Stimulated activated CD8-positive, alpha-beta memory T cell treated with anti-CD3 and anti-CD28 coated beads, Interleukin-7, amount 100 ng/mL, for 1 hour (primary cell): ENCODE measurements at regions not wholly inside any gene's neighbourhood (a gene's known extent, or its start where the extent isn't known, plus 50 kb on each side); places are given as distances from the start of the nearest gene placed in this dataset.

Experiments
- DNase-seq, 2 donors: peaks; one replicate each; pipeline ENCODE4 v3.0.0-alpha.2; 2020; ENCODE audit warnings: low read depth in 2 of 2

DNA sequence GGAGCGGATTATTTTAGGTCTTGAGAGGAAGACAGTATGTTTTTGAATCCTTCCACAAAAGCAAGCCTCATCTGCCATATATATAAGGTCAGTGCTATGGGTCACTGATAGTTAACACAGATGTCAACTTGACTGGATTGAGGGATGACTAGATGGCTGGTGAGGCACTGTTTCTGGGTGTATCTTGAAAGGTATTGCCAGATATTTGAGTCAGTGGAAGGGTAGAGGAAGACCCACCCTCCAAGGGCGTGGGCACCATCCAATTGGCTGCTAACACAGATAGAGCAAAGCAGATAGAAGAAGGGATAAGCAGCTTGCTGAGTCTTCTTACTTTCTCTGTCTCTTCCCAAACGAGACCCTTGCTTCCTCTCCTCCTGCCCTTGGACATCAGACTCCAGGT is 185.0 kb upstream of the BTG1 start:
- no peak for DNase-seq

DNA sequence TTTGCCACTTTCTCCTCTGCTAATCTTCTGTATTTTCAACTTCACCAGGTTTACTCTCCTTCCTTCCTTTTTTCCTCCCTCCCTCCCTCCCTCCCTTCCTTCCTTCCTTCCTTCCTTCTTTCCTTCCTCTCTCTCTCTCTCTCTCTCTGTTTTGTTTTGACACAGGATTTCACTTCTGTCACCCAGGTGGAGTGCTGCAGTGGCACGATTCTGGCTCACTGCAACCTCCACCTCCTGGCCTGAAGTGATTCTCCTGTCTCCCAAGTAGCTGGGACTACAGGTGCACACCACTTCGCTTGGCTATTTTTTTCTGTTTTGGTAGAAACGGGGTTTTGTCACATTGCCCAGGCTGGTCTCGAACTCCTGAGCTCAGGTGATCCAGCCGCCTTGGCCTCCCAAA is 181.2 kb upstream of the BTG1 start:
- DNase-seq, result no peak

DNA sequence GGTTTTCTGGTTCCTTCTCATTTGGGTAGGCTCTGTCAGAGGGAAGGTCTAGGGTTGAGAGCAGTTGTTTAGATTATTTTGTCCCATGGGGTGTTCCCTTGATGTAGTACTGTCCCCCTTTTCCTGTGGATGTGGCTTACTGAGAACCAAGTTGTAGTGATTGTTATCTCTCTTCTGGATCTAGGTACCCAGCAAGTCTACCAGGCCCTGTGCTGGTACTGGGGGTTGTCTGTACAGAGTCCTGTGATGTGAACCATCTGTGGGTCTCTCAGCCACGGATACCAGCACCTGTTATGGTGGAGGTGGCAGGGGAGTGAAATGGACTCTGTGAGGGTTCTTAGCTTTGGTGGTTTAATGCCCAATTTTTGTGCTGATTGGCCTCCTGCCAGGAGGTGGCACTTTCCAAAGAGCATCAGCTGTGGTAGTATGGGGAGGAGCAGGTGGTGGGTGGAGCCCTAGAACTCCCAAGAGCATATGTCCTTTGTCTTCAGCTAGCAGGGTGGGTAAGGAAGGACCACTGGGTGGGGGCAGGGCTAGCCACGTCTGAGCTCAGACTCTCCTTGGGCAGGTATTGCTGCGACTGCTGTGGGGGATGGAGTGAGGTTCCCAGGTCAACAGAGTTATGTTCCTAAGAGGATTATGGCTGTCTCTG is 179.3 kb upstream of the BTG1 start:
- DNase-seq, result no peak

DNA sequence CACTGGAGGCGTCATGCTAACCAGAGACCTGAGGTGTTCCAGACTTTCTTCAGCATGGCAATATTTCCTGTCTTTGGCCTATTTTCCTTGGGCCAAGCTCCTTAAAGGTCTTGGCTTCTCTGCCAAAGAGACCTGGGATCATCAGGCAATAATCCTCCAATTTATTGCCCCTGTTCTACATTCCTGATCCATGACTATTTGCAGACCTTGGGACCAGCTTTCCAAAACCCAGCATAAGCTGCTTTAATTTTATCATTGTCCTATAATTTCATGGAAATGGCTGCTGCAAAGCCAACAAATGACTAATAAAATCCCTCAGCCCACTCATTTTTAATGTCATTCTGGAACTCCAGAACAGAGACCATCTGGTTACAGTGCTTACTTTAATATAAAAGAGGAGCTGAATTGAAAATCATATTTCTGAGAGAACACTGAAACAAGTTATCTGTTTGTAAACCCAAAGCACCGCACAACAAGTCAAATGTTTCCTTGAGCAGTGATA is 166.9 kb upstream of the BTG1 start:
- no peak for DNase-seq

DNA sequence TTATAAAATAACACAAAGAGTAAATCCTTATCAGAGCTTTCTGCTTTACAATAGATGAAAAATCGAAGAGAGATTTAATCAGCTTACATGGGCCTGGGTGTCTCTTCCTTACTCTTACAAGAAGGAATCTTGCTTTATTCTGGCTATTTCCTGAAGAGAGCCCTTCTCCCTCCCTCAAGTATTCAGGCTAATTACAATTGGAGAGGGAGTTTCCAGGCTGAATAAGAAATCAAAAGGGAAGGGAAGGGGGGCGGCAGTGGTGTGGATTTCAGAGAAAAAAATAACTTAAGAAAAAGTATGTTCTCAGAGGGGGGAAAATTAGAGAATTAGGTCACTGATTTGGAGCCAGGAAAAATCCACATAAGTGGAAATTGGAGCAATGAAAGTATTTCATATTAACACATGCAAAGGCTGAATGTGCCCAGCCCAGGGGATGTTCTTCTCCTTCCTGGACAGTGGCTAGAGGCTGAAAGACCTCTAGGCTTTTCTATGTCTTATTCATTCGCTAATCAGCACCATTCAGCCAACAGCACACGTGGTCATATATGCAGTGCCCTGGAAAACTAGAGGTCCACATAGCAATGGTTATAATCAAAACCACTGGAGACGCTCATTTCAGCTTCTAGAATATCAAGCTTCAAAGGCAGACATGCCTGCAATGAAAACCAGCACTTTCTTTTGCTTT is 158.9 kb upstream of the BTG1 start:
- no peak for DNase-seq

DNA sequence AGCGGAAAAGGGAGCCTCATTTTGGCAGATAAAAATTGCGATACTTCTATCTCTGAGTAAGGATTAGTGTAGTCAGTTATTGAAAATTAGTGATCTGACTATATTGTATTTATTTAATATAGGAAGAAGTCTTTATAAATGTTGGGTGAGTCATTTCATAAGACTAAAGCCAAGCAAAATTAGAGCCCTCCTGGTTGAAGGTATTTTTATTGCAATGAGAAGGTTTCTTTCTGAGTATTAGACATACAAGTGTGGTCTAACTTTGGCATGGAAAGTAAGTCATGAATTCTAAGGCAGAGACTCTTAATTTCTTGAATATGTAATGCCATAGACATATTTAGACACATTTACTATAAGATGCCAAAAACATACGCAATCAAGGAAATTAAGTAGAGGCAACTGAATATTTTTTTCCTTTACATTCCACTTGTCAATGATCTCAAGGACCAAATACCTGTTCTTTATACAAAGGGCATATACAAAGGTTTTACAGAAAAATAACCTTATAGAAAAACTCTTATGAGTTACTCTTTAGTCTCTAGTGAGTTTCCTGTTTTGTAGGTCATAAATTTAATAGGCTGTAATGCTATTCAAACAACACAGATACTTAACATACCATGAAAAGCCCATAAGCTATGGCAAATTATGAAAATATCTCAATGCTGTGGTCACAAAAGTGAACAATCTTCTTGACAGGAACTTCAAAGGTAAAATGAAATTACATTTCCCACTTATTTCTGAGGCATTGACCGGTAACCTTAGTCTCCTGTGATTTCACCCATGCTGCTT is 156.6 kb upstream of the BTG1 start:
- DNase-seq, result no peak

DNA sequence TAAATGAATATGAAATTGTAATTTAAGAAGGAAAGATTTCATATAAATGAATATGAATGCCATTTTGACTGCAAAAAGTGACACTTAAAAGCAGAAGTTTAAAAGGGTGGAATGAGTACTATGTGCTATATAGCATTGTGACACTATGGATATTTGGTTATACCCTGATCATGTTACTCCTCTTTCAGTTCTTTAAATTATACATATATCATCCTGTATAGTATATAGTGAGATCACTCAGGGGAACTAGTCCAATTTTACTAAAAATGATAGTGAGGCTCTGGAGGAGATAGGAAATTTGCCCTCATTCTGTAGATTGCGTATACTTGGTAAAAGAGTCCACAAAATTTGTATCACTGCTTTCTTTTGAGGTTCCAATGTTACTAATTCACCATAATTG is 155.7 kb upstream of the BTG1 start:
- DNase-seq, result no peak

DNA sequence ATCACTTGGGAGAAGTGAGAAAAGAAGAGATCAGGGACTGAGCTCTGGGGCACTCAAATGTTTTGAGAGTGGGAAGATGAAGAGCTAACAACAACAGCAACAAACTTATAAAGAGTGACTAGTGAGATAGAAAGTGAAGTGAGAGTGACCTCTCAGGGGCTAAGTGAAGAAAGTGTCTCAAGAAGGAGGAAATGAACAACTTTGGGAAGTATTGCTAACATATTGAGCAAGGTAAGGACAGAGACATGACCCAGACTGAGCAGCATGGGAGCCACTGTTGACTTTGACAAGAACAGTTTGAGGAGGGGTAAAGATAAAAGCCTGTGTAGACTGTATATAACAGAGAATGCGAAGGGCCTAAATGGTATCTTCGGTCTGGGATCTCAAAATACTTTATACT is 155.1 kb upstream of the BTG1 start:
- DNase-seq, result no peak

DNA sequence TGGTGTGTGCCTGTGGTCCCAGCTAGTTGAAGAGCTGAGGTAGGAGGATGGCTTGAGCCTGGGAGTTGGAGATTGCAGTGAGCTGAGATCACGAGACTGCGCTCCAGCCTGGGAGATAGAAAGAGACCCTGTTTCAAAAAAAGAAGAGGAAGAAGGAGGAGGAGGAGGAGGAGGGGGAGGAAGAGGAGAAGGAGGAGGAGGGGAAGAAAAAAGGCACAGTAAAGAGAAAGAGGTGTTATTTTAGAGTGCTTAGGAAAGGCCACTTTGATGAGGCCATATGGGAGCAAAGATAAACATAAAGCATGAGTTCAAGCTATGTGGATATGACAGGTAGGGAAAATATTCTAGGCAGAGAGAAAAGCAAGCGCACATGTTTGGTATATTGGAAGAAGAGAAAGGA is 154.1 kb upstream of the BTG1 start:
- DNase-seq, result no peak

DNA sequence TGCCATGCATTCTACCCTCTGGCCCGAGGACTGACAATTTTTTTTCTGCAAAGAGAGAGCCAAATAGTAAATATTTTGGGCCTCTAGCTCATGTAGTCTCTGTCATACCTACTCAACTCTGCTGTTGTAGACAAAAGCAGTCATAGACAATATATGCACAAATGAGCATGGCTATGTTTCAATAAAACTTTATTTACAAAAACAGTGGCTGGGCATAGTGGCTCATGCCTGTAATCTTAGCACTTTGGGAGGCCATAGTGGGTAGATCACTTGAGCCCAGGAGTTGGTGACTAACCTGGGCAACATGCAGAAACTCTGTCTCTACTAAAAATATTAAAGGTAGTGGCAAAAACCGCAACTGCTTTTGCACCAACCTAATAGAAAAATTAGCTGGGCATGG is 153.7 kb upstream of the BTG1 start:
- no peak for DNase-seq

DNA sequence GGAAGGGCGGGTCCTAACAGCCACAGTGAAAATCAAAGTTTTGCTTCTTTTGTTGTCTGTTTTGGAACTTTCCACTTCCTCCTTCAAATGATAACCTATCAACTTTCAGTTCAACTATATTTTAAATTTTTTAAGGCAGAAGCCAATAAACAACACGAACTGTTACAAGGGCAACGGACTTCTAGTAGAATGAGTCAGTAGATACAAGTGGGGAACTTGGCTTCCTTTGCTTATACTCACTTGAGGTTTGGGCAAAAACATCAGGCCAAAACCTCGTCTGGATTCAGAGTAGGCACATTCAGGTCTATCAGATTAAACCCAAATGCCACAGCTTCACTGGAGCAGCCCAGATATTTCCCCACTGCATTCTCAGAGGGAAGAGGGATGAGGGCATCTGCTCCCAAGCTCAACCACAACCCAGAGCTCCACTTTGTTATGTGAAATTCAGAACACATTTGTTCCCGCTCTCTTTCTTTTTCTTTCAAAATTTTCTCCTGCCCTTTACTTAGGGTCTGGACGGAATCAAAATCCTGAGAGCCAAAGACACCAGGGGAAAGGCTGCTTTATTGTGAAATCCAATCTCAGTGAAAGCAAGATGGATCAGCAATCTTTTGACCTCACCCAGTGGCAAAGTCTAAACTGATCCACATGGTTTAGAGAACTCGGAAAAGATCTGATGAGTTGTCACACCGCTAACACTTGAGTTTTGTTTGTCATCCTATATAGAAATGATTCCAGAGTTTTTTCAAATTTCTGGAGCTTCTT is 152.5 kb upstream of the BTG1 start:
- DNase-seq, result no peak

DNA sequence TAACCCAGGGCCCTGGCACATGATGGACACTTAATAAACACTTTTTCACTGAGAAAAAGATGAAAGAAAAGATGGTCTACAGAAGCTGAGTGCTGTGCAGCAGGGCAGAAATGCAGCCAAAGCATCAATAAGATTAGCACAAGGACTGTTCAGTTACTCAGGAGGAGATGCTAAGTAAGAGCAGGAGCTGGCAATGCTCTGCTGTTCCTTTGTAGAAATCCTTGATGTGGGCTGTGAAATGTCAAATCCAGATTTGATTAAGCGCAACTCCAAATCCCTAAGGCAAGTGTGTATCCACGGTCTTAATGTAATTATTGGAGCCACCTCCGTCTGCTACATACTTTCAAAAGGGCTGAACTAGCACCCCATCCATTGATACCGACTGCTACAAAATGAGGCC is 151.8 kb upstream of the BTG1 start:
- no peak for DNase-seq

DNA sequence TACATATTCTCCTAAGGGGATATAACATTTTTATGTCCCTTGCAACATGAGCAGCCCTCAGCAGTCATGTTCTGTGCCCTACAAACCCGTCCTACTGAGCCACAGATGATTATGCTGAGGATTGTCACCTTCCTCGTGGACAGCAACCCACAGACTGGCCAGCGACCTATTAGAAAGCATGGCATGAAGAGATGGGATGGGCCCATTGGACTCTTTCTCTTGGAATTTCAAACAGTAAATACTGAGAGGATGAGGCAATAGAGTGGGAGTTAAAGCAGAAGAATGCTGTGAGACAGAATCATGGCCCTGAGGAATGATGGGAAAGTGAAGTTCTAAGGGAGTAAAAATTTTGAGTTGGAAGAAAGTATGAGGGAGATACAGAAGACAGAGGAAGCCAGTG is 149.9 kb upstream of the BTG1 start:
- DNase-seq, result no peak

DNA sequence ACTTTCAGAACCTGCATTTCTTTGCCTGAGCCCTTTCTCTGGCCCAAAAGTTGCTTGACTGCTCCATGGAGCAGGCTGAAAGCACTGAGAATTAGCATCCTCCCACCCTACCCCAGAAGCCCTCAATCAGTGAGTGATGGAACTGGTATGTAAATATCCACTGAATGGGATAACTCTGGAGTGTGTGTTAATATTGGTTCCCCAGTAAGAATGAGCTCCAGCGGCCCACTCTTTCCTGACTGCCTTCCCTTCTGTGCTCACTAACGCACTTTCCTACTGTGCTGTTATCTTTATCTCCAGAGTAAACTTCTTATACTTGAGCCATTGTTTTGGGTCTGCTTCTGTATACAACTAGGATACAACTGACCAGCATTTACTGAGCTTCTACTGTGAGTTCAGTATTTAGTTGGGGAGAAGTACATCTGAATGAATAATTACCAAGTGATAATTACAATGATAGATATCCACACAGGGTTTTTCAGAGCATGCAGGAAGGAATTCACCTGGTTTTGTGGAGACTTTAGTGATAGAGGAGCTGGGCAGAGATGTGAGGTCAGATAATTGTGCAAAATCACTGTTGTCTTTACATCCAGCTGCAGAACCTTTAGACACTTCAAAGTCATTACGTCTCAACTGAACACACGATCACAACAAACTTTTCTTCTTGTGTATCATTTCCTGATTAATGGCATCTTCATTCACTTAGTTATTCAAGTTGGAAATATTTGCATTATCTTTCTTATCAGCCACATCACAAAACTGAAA is 149.2 kb upstream of the BTG1 start:
- DNase-seq, result no peak

DNA sequence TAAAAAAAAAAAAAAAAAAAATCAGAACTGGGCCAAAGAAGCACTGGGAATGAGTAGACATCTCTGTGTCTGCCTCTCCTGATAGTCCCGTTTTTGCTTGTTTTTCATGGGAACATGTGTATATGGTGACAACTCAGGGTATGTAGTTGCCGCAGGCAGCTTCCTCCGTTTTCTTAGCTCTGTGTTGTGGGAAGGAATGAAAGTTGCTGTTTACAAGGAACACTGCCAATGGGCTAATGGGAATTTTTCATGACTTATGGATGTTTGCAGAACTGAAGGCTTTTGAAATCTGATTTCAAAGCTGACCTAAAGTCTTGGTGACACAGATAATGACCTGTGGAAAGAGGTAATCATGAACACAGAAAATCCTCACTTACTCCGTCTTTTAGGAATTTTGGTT is 146.4 kb upstream of the BTG1 start:
- no peak for DNase-seq

DNA sequence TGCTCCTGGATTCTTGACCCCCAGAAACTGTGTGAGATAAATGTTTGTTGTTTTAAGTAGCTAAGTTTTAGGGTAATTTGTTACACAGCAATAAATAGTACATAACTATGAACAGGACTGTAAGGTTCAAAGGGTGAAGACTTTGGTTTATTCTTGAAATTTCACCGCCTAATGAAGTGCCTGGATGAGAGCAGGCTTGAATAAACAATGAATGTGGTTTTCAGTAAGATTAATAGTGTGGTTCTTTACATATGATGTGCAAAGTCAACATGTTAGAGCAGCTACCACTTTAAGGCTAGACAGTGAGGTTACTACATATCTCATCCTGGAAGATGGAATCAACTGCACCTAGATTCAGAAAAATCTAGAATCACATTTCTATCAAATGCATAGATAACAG is 145.2 kb upstream of the BTG1 start:
- DNase-seq, result no peak

DNA sequence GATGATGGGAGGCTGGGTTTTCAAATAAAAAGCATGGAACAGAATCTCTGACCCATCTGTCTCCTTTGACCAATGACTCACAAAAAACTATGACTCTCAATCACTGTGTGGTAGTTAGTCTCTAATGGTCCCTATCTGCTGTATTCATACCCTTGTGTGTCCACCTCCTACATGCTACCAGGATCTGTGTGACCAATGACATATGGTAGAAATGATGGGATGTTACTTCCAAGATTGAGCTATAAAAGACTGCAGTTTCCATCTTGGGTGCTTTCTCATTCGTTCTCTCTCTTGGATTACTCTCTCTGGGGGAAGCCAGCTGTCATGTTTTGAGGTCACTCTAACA is 144.7 kb upstream of the BTG1 start:
- no peak for DNase-seq

DNA sequence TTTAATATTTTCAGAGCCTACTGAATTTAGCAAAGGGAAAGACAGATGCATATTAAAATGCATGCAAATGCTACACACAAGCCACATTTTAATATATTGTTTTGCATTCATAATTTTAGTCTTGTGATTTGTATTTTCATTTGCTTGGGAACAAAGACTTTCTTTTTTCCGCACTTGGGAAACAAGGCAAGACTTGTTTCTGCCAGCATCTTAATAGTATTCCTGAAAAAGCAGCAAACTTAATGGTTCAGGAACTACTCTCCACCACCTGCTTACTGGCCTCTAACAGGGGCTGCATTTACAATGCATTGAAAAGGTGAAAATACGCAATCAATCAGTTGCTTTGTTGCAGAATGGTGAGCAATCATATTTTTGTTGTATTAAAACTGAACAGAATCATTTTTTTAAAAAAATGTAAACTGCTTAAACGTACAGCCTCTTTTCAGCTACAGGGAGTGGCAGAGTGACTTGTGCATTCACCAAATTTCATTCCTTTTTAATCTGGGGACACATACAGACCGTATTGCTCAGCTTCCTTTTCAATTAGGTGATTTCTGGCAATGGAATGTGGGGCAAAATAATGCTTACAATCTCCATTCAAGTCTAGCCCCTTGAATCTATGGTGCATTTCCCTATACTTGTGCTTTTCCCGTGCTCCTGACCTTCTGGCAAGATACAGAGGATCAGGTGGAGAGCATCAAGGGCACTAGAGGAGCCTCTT is 144.1 kb upstream of the BTG1 start:
- DNase-seq, result no peak

DNA sequence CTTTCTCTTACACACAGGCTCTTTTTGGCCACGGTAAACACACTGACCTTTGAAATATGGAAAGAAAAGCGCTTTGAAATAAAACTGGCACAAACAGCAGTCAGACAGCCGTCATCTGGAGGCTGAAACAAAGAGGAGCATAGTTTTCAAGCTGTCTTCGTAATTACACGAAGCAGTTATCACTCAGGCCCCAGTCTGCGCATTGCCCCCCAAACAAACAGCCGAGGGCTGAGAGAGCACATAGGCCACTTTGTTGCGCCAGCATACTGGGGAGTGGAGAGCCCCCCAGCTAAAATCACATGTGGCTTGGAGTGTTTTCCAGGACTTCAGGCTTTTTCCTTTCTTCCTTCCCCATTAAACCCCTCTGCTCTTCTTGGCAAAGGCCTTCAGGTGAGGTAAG is 142.9 kb upstream of the BTG1 start:
- DNase-seq, result no peak

DNA sequence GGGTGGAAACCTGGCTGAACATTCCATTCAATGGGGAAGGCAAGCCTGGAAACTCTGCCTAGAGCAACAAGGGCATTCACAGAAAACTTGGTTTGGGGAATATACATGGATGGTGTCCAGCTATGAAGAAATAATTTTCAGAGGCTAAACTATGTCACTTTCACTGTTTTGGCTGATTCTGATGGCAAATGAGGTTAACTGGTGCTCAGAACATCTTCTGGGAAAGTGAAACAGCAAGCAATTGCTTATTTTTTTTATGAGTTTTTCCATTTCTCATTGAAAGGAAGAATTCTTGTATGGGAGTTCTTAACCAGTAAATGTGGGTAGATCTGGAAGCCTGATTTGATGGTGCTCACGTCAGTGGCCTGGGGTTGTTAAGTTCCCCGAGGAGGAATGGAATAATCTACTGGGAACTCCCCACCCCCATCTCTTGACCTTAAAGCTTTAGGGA is 132.8 kb upstream of the BTG1 start:
- DNase-seq, result no peak

DNA sequence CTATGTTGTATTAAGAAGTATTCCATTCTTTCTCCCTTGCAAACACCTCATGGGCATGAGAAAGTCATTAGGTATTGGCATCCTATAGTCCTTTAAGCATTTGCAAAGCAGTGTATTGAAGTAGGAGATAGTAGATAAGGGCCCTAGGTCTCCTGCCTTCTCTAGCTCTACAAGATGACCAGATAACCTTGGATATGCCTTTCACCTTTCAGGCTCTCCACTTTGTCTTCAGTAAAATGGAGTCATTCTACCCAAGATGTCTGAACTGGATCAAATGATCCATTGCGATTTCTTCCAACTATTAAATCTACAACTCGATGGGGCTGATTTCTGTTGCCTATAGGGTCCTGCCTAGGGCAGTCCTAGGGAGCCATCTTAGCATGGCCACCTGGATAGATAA is 132.1 kb upstream of the BTG1 start:
- no peak for DNase-seq
